ENCODE measurements at regions not wholly inside any gene's neighbourhood (a gene's known extent, or its start where the extent isn't known, plus 50 kb on each side); places are given as distances from the start of the nearest gene placed in this dataset.
"Not testable (repeated sequence)": the region's sequence is repeated elsewhere in the genome, so short reads cannot be mapped to it uniquely, and the experiment has no call there.

GRCh38 chr1:232136136-232136535, 493.8 kb downstream of the SIPA1L2 start:
- no peak for DNase-seq (ENCODE audit: low read depth, low spot score)

GRCh38 chr1:232134365-232134764, 495.6 kb downstream of the SIPA1L2 start:
- DNase-seq (ENCODE audit: low read depth, low spot score), result no peak

- no peak for DNase-seq (ENCODE audit: low read depth, low spot score)
These were observed 497.4 kb downstream of the SIPA1L2 start for GRCh38 chr1:232132572-232132971.

- DNase-seq (ENCODE audit: low read depth, low spot score), result no peak
These were observed 498.1 kb downstream of the SIPA1L2 start for GRCh38 chr1:232131715-232132391.

GRCh38 chr1:232130815-232131480, 499.0 kb downstream of the SIPA1L2 start:
- DNase-seq (ENCODE audit: low read depth, low spot score), result no peak

- DNase-seq (ENCODE audit: low read depth, low spot score), result no peak
These were observed 500.6 kb downstream of the DISC1 start for GRCh38 chr1:232127190-232127589.

GRCh38 chr1:232123775-232124659, 497.4 kb downstream of the DISC1 start:
- DNase-seq (ENCODE audit: low read depth, low spot score), result no peak

- DNase-seq (ENCODE audit: low read depth, low spot score), result not testable (repeated sequence)
These were observed 491.3 kb downstream of the DISC1 start for GRCh38 chr1:232117903-232118302.

- no peak for DNase-seq (ENCODE audit: low read depth, low spot score)
These were observed 488.4 kb downstream of the DISC1 start for GRCh38 chr1:232114985-232115384.

- DNase-seq (ENCODE audit: low read depth, low spot score), result no peak
These were observed 485.5 kb downstream of the DISC1 start for GRCh38 chr1:232112076-232112475.

GRCh38 chr1:232111611-232112010, 485.0 kb downstream of the DISC1 start:
- no peak for DNase-seq (ENCODE audit: low read depth, low spot score)

- peak; percentile 78 for DNase-seq (ENCODE audit: low read depth, low spot score)
These were observed 483.9 kb downstream of the DISC1 start for GRCh38 chr1:232110281-232111090.

GRCh38 chr1:232109391-232109790, 482.8 kb downstream of the DISC1 start:
- DNase-seq (ENCODE audit: low read depth, low spot score), result no peak

- no peak for DNase-seq (ENCODE audit: low read depth, low spot score)
These were observed 482.0 kb downstream of the DISC1 start for GRCh38 chr1:232108598-232108997.

- DNase-seq (ENCODE audit: low read depth, low spot score), result no peak
These were observed 479.8 kb downstream of the DISC1 start for GRCh38 chr1:232106415-232106814.

GRCh38 chr1:232105561-232105960, 479.0 kb downstream of the DISC1 start:
- DNase-seq (ENCODE audit: low read depth, low spot score), result no peak

- DNase-seq (ENCODE audit: low read depth, low spot score), result no peak
These were observed 474.6 kb downstream of the DISC1 start for GRCh38 chr1:232101231-232101630.

GRCh38 chr1:232096751-232097150, 470.2 kb downstream of the DISC1 start:
- no peak for DNase-seq (ENCODE audit: low read depth, low spot score)

Measured in ELF-1 (cell line).